D721Med (cell line): ENCODE measurements at regions not wholly inside any gene's neighbourhood (a gene's known extent, or its start where the extent isn't known, plus 50 kb on each side); places are given as distances from the start of the nearest gene placed in this dataset.
"Not testable (repeated sequence)": the region's sequence is repeated elsewhere in the genome, so short reads cannot be mapped to it uniquely, and the experiment has no call there.

Experiments
- DNase-seq: peaks from one replicate; pipeline ENCODE4 v3.0.0; 2011; ENCODE audit warnings: low spot score; ENCODE audit not compliant: insufficient read length
- FAIRE-seq: peaks from 2 replicates; lab custom pipeline; 2011; peaks lifted over from hg19 to GRCh38; lab: Jason Lieb, UNC
- CTCF ChIP-seq: IDR thresholded peaks from 2 replicates; pipeline ENCODE4 v1.5.1; 2012; ENCODE audit warnings: mild to moderate bottlenecking, control low read depth; ENCODE audit not compliant: insufficient read depth; ENCODE audit errors: missing control alignments

- DNase-seq (no peak), FAIRE-seq (no peak)
- no peak for TF ChIP-seq CTCF
These were observed 124.2 kb upstream of the ETV3 start for GRCh38 chr1:157262422-157262821.

GRCh38 chr1:157255891-157256290 lies 117.7 kb upstream of the ETV3 start:
- FAIRE-seq, DNase-seq: not testable (repeated sequence)

- not testable (repeated sequence) for FAIRE-seq, DNase-seq
These were observed 116.0 kb upstream of the ETV3 start for GRCh38 chr1:157254183-157254582.

GRCh38 chr1:157252473-157252872 lies 114.3 kb upstream of the ETV3 start:
- no peak for DNase-seq
- FAIRE-seq, result no peak
- TF ChIP-seq CTCF, result no peak

- no peak for FAIRE-seq
- no peak for DNase-seq
- no peak for TF ChIP-seq CTCF
These were observed 111.5 kb upstream of the ETV3 start for GRCh38 chr1:157249739-157250138.

- no peak for TF ChIP-seq CTCF
- no peak for DNase-seq
- FAIRE-seq, result no peak
These were observed 111.1 kb upstream of the ETV3 start for GRCh38 chr1:157249326-157249725.

GRCh38 chr1:157247764-157248049 lies 109.5 kb upstream of the ETV3 start:
- FAIRE-seq, DNase-seq: not testable (repeated sequence)

GRCh38 chr1:157247005-157247763 lies 109.0 kb upstream of the ETV3 start:
- DNase-seq (no peak), FAIRE-seq (no peak)
- no peak for TF ChIP-seq CTCF

- TF ChIP-seq CTCF, result no peak
- FAIRE-seq, result no peak
- DNase-seq, result no peak
These were observed 107.6 kb upstream of the ETV3 start for GRCh38 chr1:157245823-157246222.
